Spinal cord (tissue), 9 donors: ENCODE measurements at regions not wholly inside any gene's neighbourhood (a gene's known extent, or its start where the extent isn't known, plus 50 kb on each side); places are given as distances from the start of the nearest gene placed in this dataset.

Source experiments
- DNase-seq, 6 donors: peaks; one replicate each; pipeline versions ENCODE4 v3.0.0 to v3.0.0-alpha.2; 2013 to 2015; ENCODE audit warnings: low spot score in 6 of 6, low read depth in 4 of 6
- H3K27ac ChIP-seq: one replicate; pipeline ENCODE4 v1.5.1; 2013; ENCODE audit warnings: low read depth, low read length, control low read depth
- H3K27me3 ChIP-seq: one replicate; pipeline ENCODE4 v1.6.1; 2013; ENCODE audit warnings: low read length; ENCODE audit not compliant: control insufficient read depth, insufficient read depth
- H3K36me3 ChIP-seq: one replicate; pipeline ENCODE4 v1.6.1; 2013; ENCODE audit warnings: low read length; ENCODE audit not compliant: control insufficient read depth, insufficient read depth
- H3K4me1 ChIP-seq: one replicate; pipeline ENCODE4 v1.6.1; 2013; ENCODE audit warnings: low read length; ENCODE audit not compliant: control insufficient read depth, insufficient read depth
- H3K4me3 ChIP-seq: one replicate; pipeline ENCODE4 v1.5.1; 2013; ENCODE audit warnings: low read depth, low read length, control low read depth
- H3K9me3 ChIP-seq: one replicate; pipeline ENCODE4 v1.6.1; 2013; ENCODE audit warnings: low read length; ENCODE audit not compliant: control insufficient read depth, insufficient read depth
- WGBS: methylation state at CpG from one replicate; pipeline ENCODE4 v1.1.5; 2013; ENCODE audit warnings: missing lambda C conversion rate; ENCODE audit not compliant: insufficient coverage; 5-methylcytosine and 5-hydroxymethylcytosine counted together
- donor health status: healthy.

DNA sequence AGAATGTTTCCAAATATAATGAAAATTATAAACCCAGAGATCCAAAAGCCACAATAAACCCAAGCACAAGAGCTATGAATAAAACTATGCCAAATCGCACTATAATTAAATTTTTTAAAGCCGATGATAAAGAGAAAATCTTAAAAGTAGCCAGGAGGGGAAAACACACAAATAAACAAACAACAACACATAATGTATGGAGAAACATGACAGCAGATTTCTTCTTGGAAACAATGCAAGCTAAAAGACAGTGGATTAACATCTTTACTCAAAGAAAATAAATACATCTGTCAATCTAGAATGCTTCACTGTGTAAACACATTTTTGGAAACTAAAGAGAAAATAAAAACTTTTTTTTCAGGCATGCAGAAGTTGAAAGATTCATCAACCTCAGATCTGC lies 53.0 kb upstream of the SMOX start:
- Histone ChIP-seq H3K27me3 (no peaks in the 10 kb centered on the region), H3K4me3 (no peak overlapping the region), H3K36me3 (no peaks in the 10 kb centered on the region), H3K4me1 (no peaks in the 10 kb centered on the region), H3K27ac (no peak overlapping the region), H3K9me3 (peaks cover 6% of the 10 kb centered on the region)
- no CpG with 5 or more reads among the region's 2 CpGs for WGBS
- DNase-seq = no peak

DNA sequence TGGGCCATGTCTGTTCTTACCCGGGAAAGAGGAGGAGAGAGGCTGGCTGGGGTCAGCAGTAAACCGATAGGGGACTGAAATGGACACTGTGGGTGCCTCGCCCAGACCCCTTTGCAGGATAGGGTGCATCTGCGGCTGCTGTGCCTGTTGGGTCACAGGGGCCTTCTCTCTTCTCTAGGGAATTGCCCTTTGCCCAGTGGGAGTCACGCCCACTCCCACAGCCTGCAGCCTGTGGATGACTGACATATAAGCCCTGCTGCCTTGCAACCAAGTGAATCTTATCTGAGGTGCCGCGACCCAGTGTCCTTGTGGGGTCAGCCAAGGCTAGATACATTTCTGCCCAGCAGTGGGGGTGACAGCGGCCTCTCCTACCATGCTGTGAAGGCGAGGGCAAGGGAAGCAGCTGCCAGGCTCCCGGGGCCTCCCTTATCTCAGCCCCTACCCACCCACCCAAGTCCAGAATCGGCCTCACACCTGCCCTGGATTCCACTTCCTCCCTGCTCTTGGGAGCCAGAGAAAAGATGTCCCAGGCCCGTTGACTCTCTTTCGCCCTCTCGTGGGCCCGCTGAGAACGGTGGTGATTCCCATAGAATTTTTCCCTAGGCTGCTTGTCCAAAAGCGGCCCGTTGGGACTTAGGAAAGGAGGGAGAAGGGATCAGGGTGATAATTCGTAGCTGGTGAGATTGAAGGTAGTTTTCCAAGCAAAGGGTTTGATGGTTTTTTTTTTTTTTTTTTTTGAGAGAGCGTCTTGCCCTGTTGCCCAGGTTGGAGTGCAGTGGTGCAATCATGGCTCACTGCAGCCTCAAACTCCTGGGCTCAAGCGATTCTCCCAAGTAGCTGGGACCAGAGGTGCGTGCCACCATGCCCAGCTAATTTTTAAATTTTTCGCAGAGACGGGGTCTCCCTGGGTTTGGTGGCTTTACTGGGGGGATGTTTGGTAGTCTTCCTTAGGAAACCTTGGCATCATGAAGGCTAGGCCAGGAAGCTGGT lies 56.8 kb upstream of the SMOX start:
- DNase-seq = peak in 1 of 6 donors; percentile 60
- Histone ChIP-seq H3K27ac (no peak overlapping the region), H3K4me1 (no peaks in the 10 kb centered on the region), H3K27me3 (no peaks in the 10 kb centered on the region), H3K4me3 (no peak overlapping the region), H3K9me3 (peaks cover 6% of the 10 kb centered on the region), H3K36me3 (no peaks in the 10 kb centered on the region)
- 55% methylated on average over 23 of the region's 24 CpGs for WGBS

DNA sequence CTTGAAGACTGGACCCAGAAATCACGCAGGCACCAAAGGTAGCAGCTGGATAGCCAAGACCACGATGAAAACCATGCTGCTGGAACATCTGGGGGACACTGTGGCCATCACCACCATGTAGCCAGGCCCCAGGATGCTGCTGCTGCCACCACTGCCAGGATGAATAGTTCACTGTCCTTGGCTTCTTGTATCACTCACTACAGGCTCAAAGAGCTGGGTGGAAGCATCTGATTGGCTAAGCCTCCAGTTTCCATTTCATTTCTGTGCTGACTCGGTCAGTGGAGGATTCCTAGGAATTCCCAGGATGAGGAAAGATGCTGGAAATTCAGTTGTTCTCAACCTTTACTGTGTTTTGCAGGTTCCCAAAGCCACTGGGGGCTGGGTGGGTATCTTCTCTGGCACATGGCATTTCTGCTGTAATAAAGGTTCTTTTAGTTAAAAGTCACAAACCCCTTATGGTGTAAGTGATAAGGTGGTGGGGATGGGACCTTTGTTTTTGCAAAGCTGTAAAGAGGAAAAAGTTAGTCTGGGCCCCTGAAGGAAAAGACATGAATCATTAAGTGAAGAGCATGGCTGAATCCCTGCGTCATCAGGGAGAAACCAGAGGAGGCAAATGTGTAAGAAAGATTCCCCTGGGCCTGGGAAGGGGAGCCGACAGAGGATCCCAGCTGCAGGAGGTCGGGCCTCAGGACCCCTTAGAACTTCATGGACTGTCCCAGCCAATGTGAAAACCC lies 57.7 kb upstream of the SMOX start:
- Histone ChIP-seq H3K9me3 (peaks cover 6% of the 10 kb centered on the region), H3K4me3 (no peak overlapping the region), H3K36me3 (no peaks in the 10 kb centered on the region), H3K27me3 (no peaks in the 10 kb centered on the region), H3K27ac (no peak overlapping the region), H3K4me1 (no peaks in the 10 kb centered on the region)
- WGBS = 87% methylated on average over 6 of the region's 6 CpGs
- no peak for DNase-seq

DNA sequence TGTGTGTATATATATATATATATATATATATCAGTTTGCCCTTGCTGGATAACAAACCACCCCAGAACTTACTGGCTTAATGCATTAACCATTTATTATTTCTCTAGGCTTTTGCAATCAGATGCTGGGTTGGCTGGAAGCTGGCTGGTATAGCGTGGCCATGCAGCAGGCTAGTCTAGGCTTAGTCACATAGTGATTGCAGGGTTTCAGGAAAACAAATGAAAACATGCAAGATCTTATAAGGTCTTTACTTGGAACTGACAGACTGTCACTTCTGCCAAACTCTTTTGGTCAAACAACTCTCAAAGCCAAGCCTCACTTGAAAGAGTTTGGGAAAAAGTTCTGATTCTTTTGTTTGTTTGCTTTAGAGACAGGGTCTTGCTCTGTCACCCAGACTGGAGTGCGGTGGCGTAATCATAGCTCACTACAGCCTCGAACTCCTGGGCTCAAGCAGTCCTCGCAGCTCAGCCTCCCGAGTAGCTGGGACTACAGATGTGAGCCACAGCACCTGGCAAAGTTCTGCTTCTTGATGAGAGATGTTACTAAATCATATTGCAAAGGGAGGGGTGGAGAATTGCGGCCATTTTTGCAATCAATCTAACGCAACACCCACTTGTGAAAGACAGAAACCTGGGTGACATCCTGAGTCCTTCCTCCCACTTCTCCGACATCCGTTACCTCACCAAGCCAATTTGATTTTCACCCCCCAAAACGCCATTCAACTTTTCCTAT lies 58.7 kb upstream of the SMOX start:
- peaks cover 8% of the 10 kb centered on the region for H3K4me1 ChIP-seq
- no peak overlapping the region for H3K27ac ChIP-seq

DNA sequence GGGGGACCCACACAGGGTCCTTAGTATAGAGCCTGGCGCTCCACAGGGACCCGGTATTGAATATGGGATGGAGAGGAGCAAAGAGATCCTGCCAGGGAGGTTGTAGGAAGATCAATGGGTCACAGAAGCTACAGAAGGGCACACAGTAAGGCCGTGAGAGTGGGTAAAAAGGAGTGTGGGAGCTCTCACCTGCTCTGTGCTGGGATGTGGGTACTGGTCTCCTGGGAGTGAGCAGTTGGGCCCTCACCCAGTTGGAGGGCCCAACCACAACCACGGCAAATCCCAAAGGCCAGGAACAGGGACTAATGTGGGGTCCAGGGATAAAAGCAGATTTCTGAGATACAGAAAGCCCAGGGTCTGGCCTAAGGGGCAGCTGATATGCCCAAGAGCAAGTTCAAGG lies 59.9 kb upstream of the SMOX start:
- no peaks in the 10 kb centered on the region for H3K27me3 ChIP-seq
- no peak for DNase-seq
- no peak overlapping the region for H3K27ac ChIP-seq
- no peaks in the 10 kb centered on the region for H3K9me3 ChIP-seq
- WGBS = 92% methylated on average over 4 of the region's 4 CpGs
- H3K36me3 ChIP-seq = no peaks in the 10 kb centered on the region
- H3K4me3 ChIP-seq = no peak overlapping the region
- peaks cover 13% of the 10 kb centered on the region for H3K4me1 ChIP-seq

More for the DNA sequence above, 58.7 kb upstream of the SMOX start:
- H3K36me3 ChIP-seq = no peaks in the 10 kb centered on the region
- no peaks in the 10 kb centered on the region for H3K9me3 ChIP-seq
- no peaks in the 10 kb centered on the region for H3K27me3 ChIP-seq
- 84% methylated on average over 10 of the region's 11 CpGs for WGBS
- no peak overlapping the region for H3K4me3 ChIP-seq
- peak in 1 of 6 donors; percentile 47 for DNase-seq

DNA sequence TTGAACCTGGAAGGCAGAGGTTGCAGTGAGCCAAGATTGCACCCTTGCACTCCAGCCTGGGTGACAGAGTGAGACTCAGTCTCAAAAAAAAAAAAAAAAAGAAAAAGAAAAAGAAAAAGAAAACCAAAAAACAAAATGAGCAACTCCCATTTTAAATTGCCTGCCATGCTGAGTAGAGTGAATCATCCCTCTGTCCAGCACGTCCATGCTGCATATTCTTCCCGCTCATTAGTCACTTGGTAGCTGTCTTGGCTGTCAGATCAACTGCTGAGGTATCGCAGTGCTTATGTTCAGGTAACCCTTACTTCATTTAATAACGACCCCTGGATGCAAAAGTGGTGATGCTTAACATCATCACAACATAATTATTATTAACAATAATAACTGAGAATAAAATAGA lies 60.7 kb upstream of the SMOX start:
- DNase-seq = no peak
- H3K27ac ChIP-seq = no peak overlapping the region
- H3K4me1 ChIP-seq = peaks cover 19% of the 10 kb centered on the region
- H3K27me3 ChIP-seq = no peaks in the 10 kb centered on the region
- H3K4me3 ChIP-seq = no peak overlapping the region
- WGBS = 82% methylated on average over 3 of the region's 4 CpGs
- no peaks in the 10 kb centered on the region for H3K36me3 ChIP-seq
- no peaks in the 10 kb centered on the region for H3K9me3 ChIP-seq

DNA sequence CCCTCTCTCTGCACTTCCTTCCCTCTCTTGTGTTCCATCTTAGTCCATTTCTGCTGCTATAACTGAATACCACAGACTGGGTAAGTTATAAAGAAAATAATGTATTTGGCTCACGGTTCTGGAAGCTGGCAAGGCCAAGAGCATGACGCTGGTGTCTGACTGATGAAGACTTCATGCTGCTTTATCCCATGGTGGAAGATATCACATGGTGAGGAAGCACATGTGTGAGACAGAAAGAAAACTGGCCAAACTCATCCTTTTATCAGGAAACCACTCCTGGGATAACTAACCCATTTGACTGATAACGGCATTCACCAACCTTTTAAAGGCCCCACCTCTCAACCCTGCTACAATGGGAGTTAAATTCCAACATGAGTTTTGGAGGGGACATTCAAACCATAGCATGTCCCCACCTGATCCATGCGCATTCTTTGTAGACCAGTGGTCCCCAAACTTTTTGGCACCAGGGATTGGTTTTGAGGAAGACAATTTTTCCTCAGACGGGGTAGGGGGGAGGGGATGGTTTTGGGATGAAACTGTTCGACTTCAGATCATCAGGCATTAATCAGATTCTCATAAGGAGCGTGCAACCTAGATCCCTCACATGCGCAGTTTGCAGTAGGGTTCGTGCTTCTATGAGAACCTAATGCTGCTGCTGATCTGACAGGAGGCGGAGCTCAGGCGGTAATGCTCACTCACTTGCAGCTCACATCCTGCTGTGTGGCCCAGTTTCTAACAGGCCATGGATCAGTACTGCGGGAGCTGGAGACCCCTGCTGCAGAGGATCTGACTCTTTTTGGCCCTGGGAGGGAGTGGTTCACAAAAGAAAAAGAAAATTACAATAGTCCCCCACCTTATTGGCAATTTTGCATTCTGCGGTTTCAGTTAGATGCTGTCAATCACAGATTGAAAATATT lies 61.6 kb upstream of the SMOX start:
- Histone ChIP-seq H3K36me3 (no peaks in the 10 kb centered on the region), H3K9me3 (no peaks in the 10 kb centered on the region), H3K4me3 (no peak overlapping the region), H3K27me3 (no peaks in the 10 kb centered on the region), H3K27ac (no peak overlapping the region), H3K4me1 (peaks cover 24% of the 10 kb centered on the region)
- WGBS = 59% methylated on average over 7 of the region's 13 CpGs
- no peak for DNase-seq

DNA sequence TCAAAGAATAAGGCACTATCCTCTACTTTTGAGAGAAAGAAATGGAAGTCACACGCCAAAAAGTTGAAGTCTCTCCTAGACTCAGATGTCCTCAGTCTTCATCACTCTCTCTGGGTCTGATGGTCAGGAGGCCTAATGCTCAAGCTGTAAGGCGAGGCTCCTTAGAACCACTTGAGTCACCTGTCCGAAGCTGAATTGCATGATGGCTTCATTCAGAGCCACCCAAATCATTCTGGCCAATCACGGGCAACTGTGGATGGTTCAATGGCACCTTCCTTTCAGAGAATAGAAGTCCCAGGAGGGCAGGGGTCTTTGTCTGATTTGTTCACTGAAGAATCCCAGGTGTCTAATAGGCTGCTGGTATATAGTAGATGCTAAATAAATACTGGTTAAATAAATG lies 63.9 kb upstream of the SMOX start:
- H3K27ac ChIP-seq = no peak overlapping the region
- peaks cover 24% of the 10 kb centered on the region for H3K4me1 ChIP-seq
- H3K4me3 ChIP-seq = no peak overlapping the region
- DNase-seq = no peak
- H3K36me3 ChIP-seq = no peaks in the 10 kb centered on the region
- H3K9me3 ChIP-seq = no peaks in the 10 kb centered on the region
- H3K27me3 ChIP-seq = no peaks in the 10 kb centered on the region
- WGBS = 63% methylated on average over 4 of the region's 4 CpGs

DNA sequence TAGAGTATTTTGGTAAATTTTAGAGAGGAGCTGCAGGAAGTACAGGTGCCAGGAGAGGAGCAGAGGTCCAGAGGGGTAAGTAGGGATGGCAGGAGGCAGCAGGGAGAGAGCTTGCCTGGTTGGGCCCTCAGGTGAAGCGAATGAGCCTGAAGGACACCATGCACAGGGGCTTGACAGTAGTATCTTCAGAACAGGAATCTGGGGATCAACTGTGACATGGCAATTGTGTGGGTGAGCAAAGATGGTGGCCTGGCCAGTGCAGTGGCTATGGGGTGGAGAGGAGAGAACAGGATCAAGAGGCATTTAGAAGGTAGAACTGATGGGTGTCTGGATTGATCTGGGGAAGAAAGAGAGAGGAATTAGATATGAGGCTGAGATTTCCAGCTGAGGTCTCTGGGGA lies 64.5 kb upstream of the SMOX start:
- Histone ChIP-seq H3K9me3 (no peaks in the 10 kb centered on the region), H3K27ac (peak overlapping the region; percentile 80), H3K4me3 (no peak overlapping the region), H3K27me3 (no peaks in the 10 kb centered on the region), H3K36me3 (no peaks in the 10 kb centered on the region), H3K4me1 (peaks cover 24% of the 10 kb centered on the region)
- DNase-seq = no peak
- WGBS = 100% methylated on average over 1 of the region's 1 CpG
